Superior temporal gyrus (tissue), 1 donor: ENCODE measurements at regions not wholly inside any gene's neighbourhood (a gene's known extent, or its start where the extent isn't known, plus 50 kb on each side); places are given as distances from the start of the nearest gene placed in this dataset.
A peak's percentile ranks its signal among the peaks of the same experiment; 100 is the strongest.

Experiments used
- DNase-seq: peaks from one replicate; pipeline ENCODE4 v3.0.0-alpha.2; 2016; ENCODE audit errors: extremely low spot score

DNA sequence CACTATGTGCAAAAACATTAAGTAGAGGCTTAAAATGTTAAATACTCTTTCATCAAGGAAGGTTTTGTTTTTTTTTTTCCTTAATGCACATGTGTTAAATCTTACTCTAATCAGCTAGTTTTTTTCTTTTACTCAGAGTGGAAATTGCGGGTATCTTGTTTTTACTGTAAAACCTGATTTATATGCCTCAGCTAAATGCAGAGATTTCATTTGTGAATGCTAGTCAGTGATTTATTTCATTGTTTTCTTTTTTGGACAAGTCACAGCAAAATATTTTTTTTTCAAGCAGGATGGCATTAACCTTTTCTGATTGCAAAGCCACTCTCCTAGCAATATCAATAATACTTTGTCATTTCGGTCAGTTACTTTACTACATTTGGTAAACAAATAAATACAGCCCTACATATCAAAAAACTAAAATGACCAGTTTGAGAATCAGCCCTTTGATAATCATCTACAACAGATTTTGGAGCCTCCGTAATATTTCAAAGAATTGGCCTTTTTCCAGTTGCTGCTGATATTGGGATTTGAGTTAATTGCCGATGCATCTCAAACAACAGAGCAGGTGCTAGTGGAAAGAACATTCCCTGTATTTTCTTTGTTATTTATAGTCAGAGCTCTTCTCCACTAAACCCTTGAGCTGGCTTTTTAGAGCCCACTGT lies 579.2 kb upstream of the ZNF608 start:
- no peak for DNase-seq

- no peak for DNase-seq
Observed at GRCh38 chr5:125326150-125326510, 579.7 kb upstream of the ZNF608 start.

GRCh38 chr5:125327676-125328075 lies 581.2 kb upstream of the ZNF608 start:
- no peak for DNase-seq

- DNase-seq: no peak
Observed at GRCh38 chr5:125331987-125332598, 585.7 kb upstream of the ZNF608 start.

GRCh38 chr5:125333416-125333815 lies 587.0 kb upstream of the ZNF608 start:
- DNase-seq: no peak

GRCh38 chr5:125336401-125336800 lies 590.0 kb upstream of the ZNF608 start:
- no peak for DNase-seq

- DNase-seq: no peak
Observed at GRCh38 chr5:125337294-125337693, 590.9 kb upstream of the ZNF608 start.

GRCh38 chr5:125338440-125339174 lies 592.2 kb upstream of the ZNF608 start:
- no peak for DNase-seq

- DNase-seq: no peak
Observed at GRCh38 chr5:125341436-125341835, 595.0 kb upstream of the ZNF608 start.

GRCh38 chr5:125343015-125343414 lies 596.6 kb upstream of the ZNF608 start:
- no peak for DNase-seq

DNA sequence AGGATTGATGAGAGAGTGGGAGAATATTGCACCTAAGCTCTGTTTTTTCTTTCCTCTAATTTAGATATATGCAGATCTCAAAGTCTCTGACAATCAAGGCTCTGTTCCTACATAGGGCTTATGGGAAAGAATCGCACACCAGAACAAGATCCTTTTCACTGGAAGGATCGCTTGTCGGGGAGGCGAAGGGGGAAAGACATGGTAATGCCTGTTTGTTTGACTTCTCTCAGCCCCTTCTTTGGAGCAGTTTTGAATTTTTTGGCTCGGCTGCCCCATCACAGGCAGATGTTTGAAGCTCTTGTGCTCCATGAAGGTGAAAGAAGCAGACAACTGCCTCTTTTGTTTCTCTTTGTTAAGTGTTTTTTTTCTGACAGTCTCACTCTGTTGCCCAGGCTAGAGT lies 599.9 kb upstream of the ZNF608 start:
- peak; percentile 64 for DNase-seq

- peak; percentile 76 for DNase-seq
Observed at GRCh38 chr5:125348221-125348692, 601.8 kb upstream of the ZNF608 start.

GRCh38 chr5:125348936-125349831 lies 602.7 kb upstream of the ZNF608 start:
- DNase-seq: peak; percentile 79

DNA sequence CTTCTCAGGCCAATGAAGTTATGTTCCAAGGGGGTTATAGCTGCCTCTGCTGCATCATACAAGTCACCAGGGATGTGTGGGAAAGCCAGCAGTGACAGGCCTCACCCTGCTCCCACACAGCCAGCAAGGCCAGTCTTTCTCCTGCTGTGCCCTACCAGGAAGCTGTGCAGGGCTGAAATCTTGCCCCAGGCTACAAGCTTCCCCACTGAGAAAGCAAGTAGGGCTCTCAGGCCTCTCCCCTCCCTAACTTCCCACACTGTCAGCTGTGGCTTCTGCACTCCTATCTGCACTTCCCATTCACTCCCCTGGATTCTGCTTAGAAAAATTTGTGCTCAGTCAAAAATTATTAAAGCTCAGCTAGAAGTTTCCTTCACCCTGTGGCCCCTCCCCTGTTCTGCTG lies 611.2 kb upstream of the ZNF608 start:
- DNase-seq: no peak

DNA sequence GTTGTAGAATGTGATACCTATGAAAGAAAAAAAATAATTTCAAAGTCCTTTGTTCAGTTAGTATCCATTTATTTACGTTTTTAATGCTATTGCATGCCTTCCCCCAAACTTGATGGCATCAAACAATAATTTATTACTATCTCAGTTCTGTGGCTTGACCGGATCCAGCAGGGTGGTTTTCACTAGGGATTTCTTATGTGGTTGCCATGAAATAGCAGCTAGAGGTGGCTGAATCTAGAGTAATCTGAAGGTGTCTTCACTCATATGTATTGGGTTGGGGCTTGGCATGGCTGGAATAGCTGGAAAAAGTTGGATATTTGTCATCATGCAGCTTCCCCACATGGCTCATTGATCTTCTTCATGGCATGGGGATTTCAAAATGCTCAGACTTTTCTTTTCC lies 619.3 kb upstream of the ZNF608 start:
- DNase-seq: no peak

DNA sequence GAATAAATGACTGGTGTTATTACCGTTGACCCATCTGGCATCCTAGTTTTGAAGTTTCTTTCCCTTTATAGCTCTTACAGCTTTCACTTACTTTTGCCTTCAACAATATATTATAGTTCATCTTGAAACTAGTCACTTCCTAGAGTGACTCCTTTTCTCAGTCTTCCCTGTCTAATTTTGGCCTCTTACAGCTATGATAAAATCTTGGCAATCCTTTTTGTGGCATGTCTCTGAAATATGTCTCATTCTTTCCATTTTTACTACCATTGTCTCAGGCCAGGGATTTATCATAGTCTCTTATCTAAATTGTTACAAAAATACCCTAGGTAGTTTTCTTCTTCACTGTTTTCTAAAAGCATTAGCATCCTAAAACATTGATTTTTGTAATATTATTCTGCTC lies 621.3 kb upstream of the ZNF608 start:
- no peak for DNase-seq

- DNase-seq: no peak
Observed at GRCh38 chr5:125370461-125371205, 624.2 kb upstream of the ZNF608 start.

DNA sequence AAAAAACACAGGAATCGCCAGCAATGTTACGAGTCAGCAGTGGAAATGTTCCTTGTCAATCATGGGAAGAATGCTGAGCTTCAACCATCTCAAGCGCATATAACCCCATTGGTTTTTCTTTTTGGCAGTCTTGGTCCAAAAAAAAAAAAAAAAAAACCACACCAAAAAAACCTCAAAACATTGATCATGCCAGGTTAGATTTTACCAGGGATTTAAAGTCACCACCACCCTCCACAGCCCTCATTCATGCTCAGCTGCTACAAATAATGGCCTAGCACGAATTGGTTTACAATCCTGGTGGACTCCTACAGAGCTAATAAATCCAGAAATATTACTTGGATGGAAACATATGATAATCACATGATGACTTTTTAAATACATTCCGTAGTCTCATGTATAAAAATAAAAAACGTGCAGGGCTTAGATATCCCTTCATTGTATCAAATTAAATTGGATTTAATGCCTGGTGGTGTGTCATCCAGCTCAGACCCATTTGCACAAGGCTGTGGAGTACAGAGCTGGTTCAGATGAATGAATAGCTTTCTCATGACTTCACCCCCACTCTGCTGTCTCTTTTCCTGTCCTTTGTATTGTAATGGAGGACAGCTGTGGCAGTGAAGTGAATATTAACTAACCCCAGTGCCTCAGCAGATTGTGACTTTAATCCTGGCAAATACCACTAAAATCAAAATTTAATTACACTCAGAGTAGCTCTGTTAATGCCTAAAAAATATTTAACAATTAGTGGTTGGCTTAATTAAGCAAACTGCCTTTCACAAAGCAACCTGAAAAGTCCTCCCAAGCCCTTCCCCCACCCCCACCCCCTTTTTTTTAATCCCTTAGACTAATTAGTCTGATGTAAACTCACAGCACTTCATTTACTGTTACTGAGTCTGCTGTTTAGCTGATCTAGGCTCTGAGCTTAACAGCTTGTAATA lies 626.5 kb upstream of the ZNF608 start:
- peak; percentile 84 for DNase-seq

DNA sequence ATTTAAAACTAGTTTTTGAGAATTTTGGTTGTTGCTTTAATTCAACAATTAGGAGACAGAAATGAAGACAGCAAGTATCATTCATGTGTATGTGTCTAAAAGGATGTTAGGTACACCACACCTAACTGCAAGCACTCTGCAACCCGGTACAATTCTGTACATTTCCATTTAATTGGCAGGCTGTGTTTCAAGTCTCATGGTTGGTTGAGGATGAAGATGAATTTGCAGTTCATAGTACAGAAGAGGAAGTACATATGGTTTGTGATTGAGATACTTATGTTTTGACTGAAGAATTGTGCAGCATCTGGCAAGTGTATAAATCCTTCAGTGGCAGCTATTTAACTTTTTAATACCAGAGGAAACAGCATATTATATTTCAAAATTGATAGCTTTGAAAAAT lies 628.7 kb upstream of the ZNF608 start:
- no peak for DNase-seq

GRCh38 chr5:125376059-125376641 lies 629.7 kb upstream of the ZNF608 start:
- DNase-seq: no peak
